WTC11 (cell line): ENCODE measurements at regions not wholly inside any gene's neighbourhood (a gene's known extent, or its start where the extent isn't known, plus 50 kb on each side); places are given as distances from the start of the nearest gene placed in this dataset.

Experiments
- CBFB ChIP-seq: sonication (generic); formaldehyde crosslinking; IDR thresholded peaks from 2 replicates; pipeline ENCODE4 v1.8.1; 2022; ENCODE audit warnings: mild to moderate bottlenecking, low read depth, missing genetic modification reagents
- CREB1 ChIP-seq: sonication (generic); formaldehyde crosslinking; IDR thresholded peaks from 2 replicates; pipeline ENCODE4 v1.8.0; 2023; ENCODE audit warnings: mild to moderate bottlenecking, missing genetic modification reagents
- TEAD4 ChIP-seq: sonication (generic); formaldehyde crosslinking; IDR thresholded peaks from 2 replicates; pipeline ENCODE4 v1.8.0; 2022; ENCODE audit warnings: mild to moderate bottlenecking, missing genetic modification reagents
- TF ChIP-seq, protein P1 (sequence below): fragments of 200-600 bp; IDR thresholded peaks from 2 replicates; pipeline ENCODE4 v1.8.0; 2022; ENCODE audit warnings: antibody characterized with exemption
- TF ChIP-seq, protein P2 (sequence below): sonication (generic); formaldehyde crosslinking; IDR thresholded peaks from 2 replicates; pipeline ENCODE4 v1.8.1; 2023; ENCODE audit warnings: mild to moderate bottlenecking, missing genetic modification reagents, moderate library complexity
- TF ChIP-seq, protein P3 (sequence below): sonication (generic); formaldehyde crosslinking; IDR thresholded peaks from 2 replicates; pipeline ENCODE4 v1.8.0; 2022; ENCODE audit warnings: missing genetic modification reagents

DNA sequence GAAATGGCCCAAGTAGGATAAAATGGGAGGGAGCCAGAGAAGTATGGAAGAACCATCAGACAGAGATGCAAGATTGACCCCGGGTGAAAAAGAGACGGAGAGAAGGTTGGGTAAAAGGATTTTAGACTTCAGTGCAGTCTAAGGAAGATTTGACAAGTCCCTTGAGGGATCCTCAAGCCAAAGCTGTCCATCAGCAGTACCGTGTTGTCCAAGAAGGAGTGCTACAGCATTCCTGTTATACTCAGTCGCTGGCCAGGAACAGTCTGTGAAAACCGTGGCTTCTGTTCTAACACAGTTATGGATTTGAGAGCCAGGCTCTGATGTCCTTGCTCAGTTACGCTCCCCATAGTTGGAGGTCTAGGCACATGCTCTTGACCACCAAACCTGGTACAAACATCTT lies 383.9 kb upstream of the DAB2 start:
- TF ChIP-seq, protein P1, sequence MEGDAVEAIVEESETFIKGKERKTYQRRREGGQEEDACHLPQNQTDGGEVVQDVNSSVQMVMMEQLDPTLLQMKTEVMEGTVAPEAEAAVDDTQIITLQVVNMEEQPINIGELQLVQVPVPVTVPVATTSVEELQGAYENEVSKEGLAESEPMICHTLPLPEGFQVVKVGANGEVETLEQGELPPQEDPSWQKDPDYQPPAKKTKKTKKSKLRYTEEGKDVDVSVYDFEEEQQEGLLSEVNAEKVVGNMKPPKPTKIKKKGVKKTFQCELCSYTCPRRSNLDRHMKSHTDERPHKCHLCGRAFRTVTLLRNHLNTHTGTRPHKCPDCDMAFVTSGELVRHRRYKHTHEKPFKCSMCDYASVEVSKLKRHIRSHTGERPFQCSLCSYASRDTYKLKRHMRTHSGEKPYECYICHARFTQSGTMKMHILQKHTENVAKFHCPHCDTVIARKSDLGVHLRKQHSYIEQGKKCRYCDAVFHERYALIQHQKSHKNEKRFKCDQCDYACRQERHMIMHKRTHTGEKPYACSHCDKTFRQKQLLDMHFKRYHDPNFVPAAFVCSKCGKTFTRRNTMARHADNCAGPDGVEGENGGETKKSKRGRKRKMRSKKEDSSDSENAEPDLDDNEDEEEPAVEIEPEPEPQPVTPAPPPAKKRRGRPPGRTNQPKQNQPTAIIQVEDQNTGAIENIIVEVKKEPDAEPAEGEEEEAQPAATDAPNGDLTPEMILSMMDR, result no peak
- TF ChIP-seq CBFB (CRISPR knock-in tag) (no peak), TEAD4 (no peak), CREB1 (CRISPR knock-in tag) (no peak)
- TF ChIP-seq, protein P2, sequence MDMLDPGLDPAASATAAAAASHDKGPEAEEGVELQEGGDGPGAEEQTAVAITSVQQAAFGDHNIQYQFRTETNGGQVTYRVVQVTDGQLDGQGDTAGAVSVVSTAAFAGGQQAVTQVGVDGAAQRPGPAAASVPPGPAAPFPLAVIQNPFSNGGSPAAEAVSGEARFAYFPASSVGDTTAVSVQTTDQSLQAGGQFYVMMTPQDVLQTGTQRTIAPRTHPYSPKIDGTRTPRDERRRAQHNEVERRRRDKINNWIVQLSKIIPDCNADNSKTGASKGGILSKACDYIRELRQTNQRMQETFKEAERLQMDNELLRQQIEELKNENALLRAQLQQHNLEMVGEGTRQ (CRISPR knock-in tag), result no peak
- TF ChIP-seq, protein P3, sequence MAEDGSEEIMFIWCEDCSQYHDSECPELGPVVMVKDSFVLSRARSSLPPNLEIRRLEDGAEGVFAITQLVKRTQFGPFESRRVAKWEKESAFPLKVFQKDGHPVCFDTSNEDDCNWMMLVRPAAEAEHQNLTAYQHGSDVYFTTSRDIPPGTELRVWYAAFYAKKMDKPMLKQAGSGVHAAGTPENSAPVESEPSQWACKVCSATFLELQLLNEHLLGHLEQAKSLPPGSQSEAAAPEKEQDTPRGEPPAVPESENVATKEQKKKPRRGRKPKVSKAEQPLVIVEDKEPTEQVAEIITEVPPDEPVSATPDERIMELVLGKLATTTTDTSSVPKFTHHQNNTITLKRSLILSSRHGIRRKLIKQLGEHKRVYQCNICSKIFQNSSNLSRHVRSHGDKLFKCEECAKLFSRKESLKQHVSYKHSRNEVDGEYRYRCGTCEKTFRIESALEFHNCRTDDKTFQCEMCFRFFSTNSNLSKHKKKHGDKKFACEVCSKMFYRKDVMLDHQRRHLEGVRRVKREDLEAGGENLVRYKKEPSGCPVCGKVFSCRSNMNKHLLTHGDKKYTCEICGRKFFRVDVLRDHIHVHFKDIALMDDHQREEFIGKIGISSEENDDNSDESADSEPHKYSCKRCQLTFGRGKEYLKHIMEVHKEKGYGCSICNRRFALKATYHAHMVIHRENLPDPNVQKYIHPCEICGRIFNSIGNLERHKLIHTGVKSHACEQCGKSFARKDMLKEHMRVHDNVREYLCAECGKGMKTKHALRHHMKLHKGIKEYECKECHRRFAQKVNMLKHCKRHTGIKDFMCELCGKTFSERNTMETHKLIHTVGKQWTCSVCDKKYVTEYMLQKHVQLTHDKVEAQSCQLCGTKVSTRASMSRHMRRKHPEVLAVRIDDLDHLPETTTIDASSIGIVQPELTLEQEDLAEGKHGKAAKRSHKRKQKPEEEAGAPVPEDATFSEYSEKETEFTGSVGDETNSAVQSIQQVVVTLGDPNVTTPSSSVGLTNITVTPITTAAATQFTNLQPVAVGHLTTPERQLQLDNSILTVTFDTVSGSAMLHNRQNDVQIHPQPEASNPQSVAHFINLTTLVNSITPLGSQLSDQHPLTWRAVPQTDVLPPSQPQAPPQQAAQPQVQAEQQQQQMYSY (CRISPR knock-in tag), result no peak
